Rectal smooth muscle tissue (tissue), 1 donor: ENCODE measurements at regions not wholly inside any gene's neighbourhood (a gene's known extent, or its start where the extent isn't known, plus 50 kb on each side); places are given as distances from the start of the nearest gene placed in this dataset.

Experiments
- H3K27ac ChIP-seq: one replicate; pipeline ENCODE4 v1.7.0; 2013; ENCODE audit warnings: low read depth, low read length, inconsistent platforms
- H3K27me3 ChIP-seq: one replicate; pipeline ENCODE4 v1.7.0; 2013; ENCODE audit warnings: low read length; ENCODE audit not compliant: control insufficient read depth, insufficient read depth
- H3K36me3 ChIP-seq: one replicate; pipeline ENCODE4 v1.7.0; 2013; ENCODE audit warnings: low read length; ENCODE audit not compliant: control insufficient read depth, insufficient read depth
- H3K4me1 ChIP-seq: one replicate; pipeline ENCODE4 v1.7.0; 2013; ENCODE audit warnings: low read length; ENCODE audit not compliant: control insufficient read depth, insufficient read depth
- H3K4me3 ChIP-seq: one replicate; pipeline ENCODE4 v1.7.0; 2013; ENCODE audit warnings: low read length
- H3K9ac ChIP-seq: one replicate; pipeline ENCODE4 v1.7.0; 2013; ENCODE audit warnings: low read length

DNA sequence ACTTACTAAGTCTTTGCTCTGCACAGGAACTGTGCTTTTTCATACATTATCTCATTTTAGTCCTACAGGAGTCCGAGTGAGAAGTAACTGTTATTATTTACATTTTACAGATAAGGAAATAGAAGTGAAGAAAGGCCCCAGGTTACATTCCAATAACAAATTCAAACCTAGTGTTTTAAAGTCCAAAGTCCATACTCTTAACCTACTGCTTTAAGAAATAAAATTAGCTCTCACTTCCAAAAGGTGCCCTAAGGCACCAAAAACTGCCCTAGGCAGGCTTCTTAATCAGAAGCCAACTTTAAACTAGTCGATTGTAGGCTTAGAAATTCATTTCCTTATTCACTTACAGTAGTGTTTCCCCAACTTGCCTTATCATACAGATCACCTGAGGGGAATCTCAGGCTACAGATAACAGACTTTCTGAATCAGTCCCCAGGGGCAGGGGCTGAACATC lies 555.9 kb downstream of the DIAPH3 start:
- no peaks in the 10 kb centered on the region for H3K36me3 ChIP-seq
- no peak overlapping the region for H3K9ac ChIP-seq
- H3K27ac ChIP-seq: no peak overlapping the region
- no peaks in the 10 kb centered on the region for H3K4me1 ChIP-seq
- H3K4me3 ChIP-seq: no peak overlapping the region
- H3K27me3 ChIP-seq: no peaks in the 10 kb centered on the region

DNA sequence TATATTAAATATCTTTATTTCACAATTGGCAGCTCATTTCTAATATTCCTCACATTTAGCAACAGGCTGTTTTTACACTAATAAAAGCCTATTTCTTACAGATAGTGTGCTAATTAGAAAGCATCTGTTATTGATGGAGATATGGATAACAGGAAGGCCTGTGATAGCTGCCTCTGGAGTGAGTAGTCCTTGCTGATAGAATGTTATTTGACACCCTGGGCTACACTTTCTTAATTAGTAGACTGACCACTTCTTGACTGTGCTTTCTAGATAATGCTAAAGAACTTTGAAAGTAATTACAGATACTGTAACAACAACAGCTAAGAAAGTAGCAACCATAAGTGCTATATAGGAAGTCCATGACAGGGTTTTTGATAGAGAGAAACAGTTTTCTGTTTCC lies 554.3 kb downstream of the DIAPH3 start:
- no peaks in the 10 kb centered on the region for H3K4me1 ChIP-seq
- H3K4me3 ChIP-seq: no peak overlapping the region
- H3K36me3 ChIP-seq: no peaks in the 10 kb centered on the region
- H3K9ac ChIP-seq: no peak overlapping the region
- H3K27me3 ChIP-seq: no peaks in the 10 kb centered on the region
- H3K27ac ChIP-seq: no peak overlapping the region
